ENCODE measurements at regions not wholly inside any gene's neighbourhood (a gene's known extent, or its start where the extent isn't known, plus 50 kb on each side); places are given as distances from the start of the nearest gene placed in this dataset.

GRCh38 chr13:89955773-89956172, 1391.7 kb upstream of the MIR17HG start:
- no peak for TF ChIP-seq ZNF655 (CRISPR knock-in tag; IDR thresholded peaks at IDR 0.05)
- no peak for TF ChIP-seq ZNF282 (CRISPR knock-in tag; IDR thresholded peaks at IDR 0.05)
- TF ChIP-seq MYC (IDR thresholded peaks at IDR 0.05; ENCODE audit: low read depth, low read length) = no peak
- TF ChIP-seq MYC (CRISPR knock-in tag; IDR thresholded peaks at IDR 0.05; ENCODE audit: borderline replicate concordance, low read depth) = no peak

All from K562 (cell line).